GM12878 (cell line): ENCODE measurements at regions not wholly inside any gene's neighbourhood (a gene's known extent, or its start where the extent isn't known, plus 50 kb on each side); places are given as distances from the start of the nearest gene placed in this dataset.

ENCODE experiments used
- ATAC-seq: fragments of 200-7000 bp; cut with Tn5 transposase; 3 replicates; pipeline ENCODE4 v1.9.1; 2020; ENCODE audit warnings: mild to moderate bottlenecking, moderate library complexity
- BruUV-seq: library from RNA; stranded (reverse); fragments of 400-500 nt; replicated peaks from 2 replicates; lab custom pipeline; 2021; lab: Mats Ljungman, UMichigan
- CTCF ChIA-PET: fragments of 300-600 bp; sonication (Branson Sonifier 250); formaldehyde crosslinking; extraction: SDS; loops from one replicate; lab custom pipeline; 2021; ENCODE audit warnings: inconsistent platforms; lab: Yijun Ruan, JAX
- POLR2A ChIA-PET: fragments of 350-600 bp; formaldehyde crosslinking; extraction: SDS; loops from one replicate; lab custom pipeline; 2021; ENCODE audit warnings: inconsistent platforms; lab: Charles Lee
- RAD21 ChIA-PET: fragments of 300-600 bp; sonication (Branson Sonifier 250); formaldehyde crosslinking; loops from one replicate; lab custom pipeline; 2023; ENCODE audit warnings: antibody characterized with exemption; ENCODE audit not compliant: unreplicated experiment; lab: Charles Lee
- SMC1A ChIA-PET: fragments of 300-600 bp; sonication (Branson Sonifier 250); formaldehyde crosslinking; loops from one replicate; lab custom pipeline; 2023; ENCODE audit not compliant: unreplicated experiment, uncharacterized antibody; lab: Charles Lee
- DNase-seq: peaks from one replicate; pipeline ENCODE4 v3.0.0-alpha.2; 2011; ENCODE audit warnings: low read depth, low spot score
- FAIRE-seq: peaks from 3 replicates; lab custom pipeline; 2011; peaks lifted over from hg19 to GRCh38; lab: Jason Lieb, UNC
- H2AFZ ChIP-seq: 2 replicates; pipeline ENCODE4 v1.6.0; 2011; ENCODE audit warnings: low read depth, low read length, control low read depth; ENCODE audit not compliant: control insufficient read depth
- H3K27ac ChIP-seq: 2 replicates; pipeline ENCODE4 v1.5.1; 2011; ENCODE audit warnings: control low read depth; ENCODE audit not compliant: control insufficient read depth, insufficient read depth
- H3K27me3 ChIP-seq, 2 experiments: replicated peaks in 1 of 2; 2 replicates each; pipeline versions ENCODE4 v1.6.0 to v1.6.1; 2011; ENCODE audit warnings: low read length in 1 of 2; ENCODE audit not compliant: control insufficient read depth in 2 of 2, insufficient read depth in 2 of 2
- H3K36me3 ChIP-seq, 2 experiments: 2 replicates each; pipeline ENCODE4 v1.5.1; 2011; ENCODE audit warnings: low read length in 1 of 2; ENCODE audit not compliant: control insufficient read depth in 2 of 2, insufficient read depth in 2 of 2
- H3K4me1 ChIP-seq: 2 replicates; pipeline ENCODE4 v1.6.1; 2011; ENCODE audit warnings: mild to moderate bottlenecking, low read length, moderate library complexity, mixed read lengths; ENCODE audit not compliant: control insufficient read depth, insufficient read depth
- H3K4me2 ChIP-seq: 2 replicates; pipeline ENCODE4 v1.6.0; 2011; ENCODE audit warnings: control low read depth; ENCODE audit not compliant: control insufficient read depth, insufficient read depth
- H3K4me3 ChIP-seq: fragments of 200-600 bp; sonication (generic); 2 replicates; pipeline ENCODE4 v1.5.1; 2016
- H3K79me2 ChIP-seq: 2 replicates; pipeline ENCODE4 v1.6.0; 2011; ENCODE audit warnings: low read length; ENCODE audit not compliant: control insufficient read depth, insufficient read depth
- H3K9ac ChIP-seq: 2 replicates; pipeline ENCODE4 v1.8.0; 2011; ENCODE audit warnings: low read length, control low read depth, mixed read lengths; ENCODE audit not compliant: control insufficient read depth, insufficient read depth
- H3K9me3 ChIP-seq: replicated peaks from 3 replicates; pipeline ENCODE4 v1.5.1; 2011; ENCODE audit warnings: mild to moderate bottlenecking, low read length; ENCODE audit not compliant: control insufficient read depth, insufficient read depth
- H4K20me1 ChIP-seq: 2 replicates; pipeline ENCODE4 v1.6.0; 2011; ENCODE audit not compliant: control insufficient read depth, insufficient read depth
- BCL11A ChIP-seq: IDR thresholded peaks from 2 replicates; pipeline ENCODE4 v1.6.1; 2011; ENCODE audit warnings: low read depth, low read length
- BCLAF1 ChIP-seq: fragments of 450-650 bp; IDR thresholded peaks from 2 replicates; pipeline ENCODE4 v1.6.1; 2017; ENCODE audit warnings: antibody characterized with exemption, mild to moderate bottlenecking, moderate library complexity
- CHD1 ChIP-seq: IDR thresholded peaks from 2 replicates; pipeline ENCODE4 v1.6.1; 2012; ENCODE audit warnings: low read depth, low read length, improper control_type of control experiment
- EED ChIP-seq: sonication (generic); IDR thresholded peaks from 2 replicates; pipeline ENCODE4 v1.6.1; 2016; ENCODE audit warnings: antibody characterized with exemption, low read depth
- IKZF1 ChIP-seq: fragments of 450-650 bp; conservative IDR thresholded peaks from 2 replicates; pipeline ENCODE4 v1.6.1; 2017; ENCODE audit warnings: antibody characterized with exemption, mild to moderate bottlenecking
- IRF4 ChIP-seq: IDR thresholded peaks from 2 replicates; pipeline ENCODE4 v1.6.1; 2011; ENCODE audit warnings: low read depth, low read length
- NFIC ChIP-seq: IDR thresholded peaks from 2 replicates; pipeline ENCODE4 v1.6.1; 2012; ENCODE audit warnings: low read depth, mild to moderate bottlenecking, inconsistent platforms, low read length, moderate library complexity
- NFXL1 ChIP-seq: fragments of 450-650 bp; IDR thresholded peaks from 2 replicates; pipeline ENCODE4 v1.6.1; 2017; ENCODE audit warnings: antibody characterized with exemption, mild to moderate bottlenecking, borderline replicate concordance
- NKRF ChIP-seq: fragments of 450-650 bp; conservative IDR thresholded peaks from 2 replicates; pipeline ENCODE4 v1.6.1; 2017; ENCODE audit warnings: mild to moderate bottlenecking, moderate library complexity
- POLR2AphosphoS5 ChIP-seq: IDR thresholded peaks from 2 replicates; pipeline ENCODE4 v1.6.1; 2011; ENCODE audit warnings: mild to moderate bottlenecking, low read length, inconsistent platforms
- RAD51 ChIP-seq: fragments of 450-650 bp; IDR thresholded peaks from 2 replicates; pipeline ENCODE4 v1.6.1; 2016; ENCODE audit warnings: moderate library complexity, mild to moderate bottlenecking, inconsistent platforms
- SMAD5 ChIP-seq: IDR thresholded peaks from 2 replicates; pipeline ENCODE4 v1.6.1; 2016; ENCODE audit warnings: antibody characterized with exemption, low read depth
- SPI1 ChIP-seq: IDR thresholded peaks from 2 replicates; pipeline ENCODE4 v1.6.1; 2011; ENCODE audit warnings: low read depth, mild to moderate bottlenecking, low read length, moderate library complexity, borderline replicate concordance; ENCODE audit not compliant: insufficient read depth
- TCF12 ChIP-seq: IDR thresholded peaks from 2 replicates; pipeline ENCODE4 v1.6.1; 2011; ENCODE audit warnings: low read depth, mild to moderate bottlenecking, low read length
- YBX1 ChIP-seq: fragments of 450-650 bp; IDR thresholded peaks from 2 replicates; pipeline ENCODE4 v1.6.1; 2016; ENCODE audit warnings: antibody characterized with exemption
- ZBTB11 ChIP-seq: fragments of 450-650 bp; formaldehyde crosslinking; IDR thresholded peaks from 2 replicates; pipeline ENCODE4 v1.5.0; 2022; ENCODE audit warnings: mild to moderate bottlenecking, missing genetic modification characterization
- WGBS: methylation state at CpG from one replicate; pipeline ENCODE4 v1.1.6; 2016; ENCODE audit warnings: low lambda C conversion rate; ENCODE audit not compliant: insufficient replicate concordance, insufficient coverage; ENCODE audit errors: missing lambda C conversion rate; 5-methylcytosine and 5-hydroxymethylcytosine counted together
- in situ Hi-C: fragments of 300-500 bp; cut with MboI; formaldehyde crosslinking; loops from 9 replicates; pipeline ENCODE4 v1.14.3; 2018; ENCODE audit warnings: mixed read lengths
- intact Hi-C: fragments of 100-400 bp; cut with micrococcal nuclease; formaldehyde crosslinking; loops from one replicate; pipeline ENCODE4 v1.14.2; 2022; ENCODE audit not compliant: unreplicated experiment

GRCh38 chr4:23993373-23993772 is 103.5 kb upstream of the PPARGC1A start (continued):
- TF ChIP-seq TCF12 = no peak
- TF ChIP-seq SPI1 = no peak
- no peak for TF ChIP-seq ZBTB11 (CRISPR knock-in tag)
- no peak for TF ChIP-seq EED
- no peak for TF ChIP-seq NFXL1
- no peak for TF ChIP-seq CHD1
- TF ChIP-seq IKZF1 = no peak
- no peak for TF ChIP-seq POLR2AphosphoS5
- TF ChIP-seq IRF4 = no peak
- no peak for TF ChIP-seq NFIC

GRCh38 chr4:23991444-23991843 is 101.6 kb upstream of the PPARGC1A start:
- RAD21 ChIA-PET = no interaction called here
- intact Hi-C loops = no loop called here
- POLR2A ChIA-PET = no interaction called here
- Histone ChIP-seq H3K9ac (no peak overlapping the region), H3K36me3 (no peaks in the 10 kb centered on the region), H2AFZ (no peak overlapping the region), H3K27me3 (no peaks in the 10 kb centered on the region), H3K79me2 (no peaks in the 10 kb centered on the region), H3K27ac (no peak overlapping the region), H4K20me1 (no peaks in the 10 kb centered on the region), H3K4me3 (no peak overlapping the region), H3K9me3 (no peaks in the 10 kb centered on the region), H3K4me1 (no peaks in the 10 kb centered on the region), H3K4me2 (no peak overlapping the region)
- FAIRE-seq = no peak
- in situ Hi-C loops = no loop called here
- CTCF ChIA-PET = interaction anchor here (1.4 kb wide), 1 partner anchor 9 kb away, joined by 4 read pairs; no protein-coding TSS in a partner anchor
- no peak for ATAC-seq
- SMC1A ChIA-PET = interaction anchor here (0.8 kb wide), 1 partner anchor 404 kb away, joined by 3 read pairs; no protein-coding TSS in a partner anchor
- no TSS peak for BruUV-seq
- WGBS = 0% methylated on average over 1 of the region's 1 CpG
- no peak for DNase-seq
- TF ChIP-seq SMAD5 = no peak
- TF ChIP-seq YBX1 = no peak
- TF ChIP-seq BCLAF1 = no peak
- no peak for TF ChIP-seq BCL11A
- no peak for TF ChIP-seq NKRF
- TF ChIP-seq RAD51 = no peak
